Upper lobe of right lung (tissue), 1 donor: ENCODE measurements at regions not wholly inside any gene's neighbourhood (a gene's known extent, or its start where the extent isn't known, plus 50 kb on each side); places are given as distances from the start of the nearest gene placed in this dataset.
"Not testable (repeated sequence)": the region's sequence is repeated elsewhere in the genome, so short reads cannot be mapped to it uniquely, and the experiment has no call there.

Source experiments
- ATAC-seq: fragments of 200-7000 bp; cut with Tn5 transposase; one replicate; pipeline ENCODE4 v1.9.1; 2020; ENCODE audit warnings: mild to moderate bottlenecking, moderate library complexity
- DNase-seq: peaks from one replicate; pipeline ENCODE4 v3.0.0-alpha.2; 2020
- H3K27ac ChIP-seq: fragments of 200-600 bp; one replicate; pipeline ENCODE4 v1.8.0; 2022
- H3K27me3 ChIP-seq: fragments of 200-600 bp; one replicate; pipeline ENCODE4 v1.8.0; 2022; ENCODE audit warnings: mild to moderate bottlenecking
- H3K36me3 ChIP-seq: fragments of 200-600 bp; one replicate; pipeline ENCODE4 v1.8.0; 2022
- H3K4me1 ChIP-seq: fragments of 200-600 bp; one replicate; pipeline ENCODE4 v1.8.0; 2022
- H3K4me3 ChIP-seq: fragments of 200-600 bp; one replicate; pipeline ENCODE4 v1.8.0; 2022; ENCODE audit warnings: mild to moderate bottlenecking
- H3K9me3 ChIP-seq: fragments of 200-600 bp; one replicate; pipeline ENCODE4 v1.8.0; 2022
- intact Hi-C: fragments of 100-400 bp; cut with DNase I; formaldehyde crosslinking; loops from one replicate; pipeline ENCODE4 v1.11.0; 2022
- TF ChIP-seq, protein P1 (sequence below): fragments of 200-600 bp; IDR thresholded peaks from one replicate; pipeline ENCODE4 v1.8.0; 2022; ENCODE audit warnings: antibody characterized with exemption
- donor health status: DM: no; HTN: yes; CAD: no; lungs with severe emphysema.

DNA sequence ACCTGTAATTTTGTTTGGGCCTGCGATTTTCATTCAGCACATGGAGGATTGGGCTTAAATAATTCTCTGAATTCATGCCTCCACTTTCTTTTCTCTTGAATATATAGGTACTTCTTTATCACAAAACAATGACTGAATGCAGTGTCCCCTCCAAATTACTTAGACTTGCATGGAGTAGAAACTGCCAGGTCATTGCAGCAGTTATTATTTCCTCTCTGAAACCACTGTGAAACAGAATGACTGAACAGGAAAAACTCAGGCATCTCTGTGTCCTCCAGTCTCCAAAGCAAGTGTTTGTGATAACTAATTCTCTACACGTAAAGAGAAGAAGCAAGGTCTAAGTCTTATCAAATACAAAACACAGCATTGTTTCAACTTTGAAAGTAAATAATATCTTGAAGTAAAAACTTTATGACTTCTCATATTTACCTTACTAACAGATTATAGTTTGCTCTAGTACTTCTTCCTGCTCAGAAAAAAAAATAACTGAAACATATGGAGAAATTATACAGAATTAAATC is 144.5 kb upstream of the DIAPH2 start:
- ATAC-seq: no peak
- TF ChIP-seq, protein P1, sequence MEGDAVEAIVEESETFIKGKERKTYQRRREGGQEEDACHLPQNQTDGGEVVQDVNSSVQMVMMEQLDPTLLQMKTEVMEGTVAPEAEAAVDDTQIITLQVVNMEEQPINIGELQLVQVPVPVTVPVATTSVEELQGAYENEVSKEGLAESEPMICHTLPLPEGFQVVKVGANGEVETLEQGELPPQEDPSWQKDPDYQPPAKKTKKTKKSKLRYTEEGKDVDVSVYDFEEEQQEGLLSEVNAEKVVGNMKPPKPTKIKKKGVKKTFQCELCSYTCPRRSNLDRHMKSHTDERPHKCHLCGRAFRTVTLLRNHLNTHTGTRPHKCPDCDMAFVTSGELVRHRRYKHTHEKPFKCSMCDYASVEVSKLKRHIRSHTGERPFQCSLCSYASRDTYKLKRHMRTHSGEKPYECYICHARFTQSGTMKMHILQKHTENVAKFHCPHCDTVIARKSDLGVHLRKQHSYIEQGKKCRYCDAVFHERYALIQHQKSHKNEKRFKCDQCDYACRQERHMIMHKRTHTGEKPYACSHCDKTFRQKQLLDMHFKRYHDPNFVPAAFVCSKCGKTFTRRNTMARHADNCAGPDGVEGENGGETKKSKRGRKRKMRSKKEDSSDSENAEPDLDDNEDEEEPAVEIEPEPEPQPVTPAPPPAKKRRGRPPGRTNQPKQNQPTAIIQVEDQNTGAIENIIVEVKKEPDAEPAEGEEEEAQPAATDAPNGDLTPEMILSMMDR: no peak

DNA sequence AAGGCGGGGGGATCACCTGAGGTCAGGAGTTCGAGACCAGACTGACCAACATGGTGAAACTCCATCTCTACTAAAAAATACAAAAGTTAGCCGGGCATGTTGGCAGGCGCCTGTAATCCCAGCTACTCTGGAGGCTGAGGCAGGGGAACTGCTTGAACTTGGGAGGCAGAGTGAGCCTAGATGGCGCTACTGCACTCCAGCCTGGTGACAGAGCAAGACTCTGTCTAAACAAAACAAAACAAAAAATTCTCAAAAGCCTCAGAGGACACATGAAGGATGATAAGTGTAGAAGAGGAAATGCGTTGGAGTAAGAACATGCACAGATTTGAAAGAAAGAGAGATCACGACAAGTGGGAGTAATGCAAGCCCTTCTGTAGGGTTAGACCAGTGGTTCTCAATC is 138.4 kb upstream of the DIAPH2 start:
- ATAC-seq, H3K4me1 ChIP-seq: not testable (repeated sequence)
- TF ChIP-seq, protein P1: peak; percentile 7

More for the DNA sequence above, 144.5 kb upstream of the DIAPH2 start:
- intact Hi-C loops: no loop called here
- no peaks in the 10 kb centered on the region for H3K27me3 ChIP-seq
- H3K27ac ChIP-seq: no peak overlapping the region
- no peaks in the 10 kb centered on the region for H3K4me1 ChIP-seq
- H3K36me3 ChIP-seq: no peaks in the 10 kb centered on the region
- H3K4me3 ChIP-seq: no peak overlapping the region
- no peak for DNase-seq
- no peaks in the 10 kb centered on the region for H3K9me3 ChIP-seq

DNA sequence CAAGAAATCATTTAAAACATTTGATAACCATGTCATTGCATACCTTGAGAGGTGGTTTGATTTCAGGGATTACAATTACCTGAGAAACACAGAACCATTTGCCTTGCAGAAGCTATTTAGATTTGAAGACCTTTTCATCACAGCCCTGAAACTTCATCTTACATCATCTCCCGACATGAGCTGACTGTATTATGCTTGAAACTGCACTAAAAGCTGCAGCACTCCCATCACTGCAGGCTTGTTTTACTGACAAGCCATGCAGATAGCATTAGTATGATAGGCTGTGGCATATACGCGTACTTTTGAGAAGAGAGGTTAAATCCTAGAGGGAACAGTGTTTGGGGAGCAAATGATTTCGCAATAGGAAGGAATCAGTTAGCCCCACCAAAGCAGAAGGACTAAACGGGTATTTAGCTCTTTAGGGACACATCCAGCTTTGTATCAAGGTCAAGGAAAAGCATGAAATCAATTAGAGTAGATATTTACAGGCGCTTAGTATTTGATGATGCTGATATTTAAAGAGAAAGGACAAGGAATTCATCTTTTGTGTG is 133.2 kb upstream of the DIAPH2 start:
- Histone ChIP-seq H3K4me1 (no peaks in the 10 kb centered on the region), H3K9me3 (no peaks in the 10 kb centered on the region), H3K36me3 (no peaks in the 10 kb centered on the region), H3K27ac (no peak overlapping the region), H3K27me3 (no peaks in the 10 kb centered on the region), H3K4me3 (no peak overlapping the region)
- DNase-seq: no peak
- TF ChIP-seq, protein P1: no peak
- no peak for ATAC-seq
- intact Hi-C loops: no loop called here

More for the DNA sequence above, 138.4 kb upstream of the DIAPH2 start:
- H3K4me3 ChIP-seq, H3K9me3 ChIP-seq, H3K36me3 ChIP-seq, DNase-seq, intact Hi-C loops, H3K27me3 ChIP-seq, H3K27ac ChIP-seq: not testable (repeated sequence)

DNA sequence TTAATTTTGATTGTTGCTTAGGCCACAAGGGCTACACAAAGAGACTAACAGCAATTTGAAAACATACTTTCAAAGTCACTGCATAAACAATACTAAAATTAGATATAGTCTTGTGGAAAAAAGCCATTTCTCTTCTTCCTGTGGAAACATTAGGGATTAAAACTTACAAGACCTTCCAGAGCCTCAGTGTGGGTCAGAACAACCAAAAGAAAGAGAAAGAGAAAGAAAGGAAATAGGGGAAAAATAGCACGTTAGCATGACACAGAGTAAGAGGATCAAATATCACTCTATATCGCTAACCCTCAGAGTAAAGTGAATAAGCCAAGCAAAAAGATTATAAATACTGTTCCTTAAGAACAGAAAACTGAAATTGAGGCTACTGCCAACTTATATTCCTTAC is 127.8 kb upstream of the DIAPH2 start:
- ATAC-seq (no peak), DNase-seq (no peak)
- intact Hi-C loops: no loop called here
- no peaks in the 10 kb centered on the region for H3K4me1 ChIP-seq
- no peaks in the 10 kb centered on the region for H3K9me3 ChIP-seq
- peak overlapping the region; percentile 24 for H3K27ac ChIP-seq
- TF ChIP-seq, protein P1: no peak
- H3K4me3 ChIP-seq: no peak overlapping the region
- H3K36me3 ChIP-seq: no peaks in the 10 kb centered on the region
- no peaks in the 10 kb centered on the region for H3K27me3 ChIP-seq

DNA sequence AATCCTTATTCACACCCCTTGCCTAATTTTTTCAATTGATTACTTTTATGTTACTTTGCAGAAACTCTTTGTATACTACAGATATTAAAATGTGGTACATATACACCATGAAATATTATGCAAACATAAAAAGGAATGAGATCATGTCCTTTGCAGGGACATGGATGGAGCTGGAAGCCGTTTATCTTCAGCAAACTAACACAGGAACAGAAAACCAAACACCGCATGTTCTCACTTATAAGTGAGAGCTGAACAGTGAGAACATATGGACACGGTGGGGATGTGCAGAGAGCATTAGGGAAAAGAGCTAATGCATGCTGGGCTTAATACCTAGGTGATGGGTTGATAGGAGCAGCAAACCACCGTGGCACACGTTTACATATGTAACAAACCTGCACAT is 123.5 kb upstream of the DIAPH2 start:
- DNase-seq, ATAC-seq, H3K4me3 ChIP-seq, H3K4me1 ChIP-seq, H3K9me3 ChIP-seq, H3K36me3 ChIP-seq, intact Hi-C loops, H3K27ac ChIP-seq, H3K27me3 ChIP-seq: not testable (repeated sequence)

DNA sequence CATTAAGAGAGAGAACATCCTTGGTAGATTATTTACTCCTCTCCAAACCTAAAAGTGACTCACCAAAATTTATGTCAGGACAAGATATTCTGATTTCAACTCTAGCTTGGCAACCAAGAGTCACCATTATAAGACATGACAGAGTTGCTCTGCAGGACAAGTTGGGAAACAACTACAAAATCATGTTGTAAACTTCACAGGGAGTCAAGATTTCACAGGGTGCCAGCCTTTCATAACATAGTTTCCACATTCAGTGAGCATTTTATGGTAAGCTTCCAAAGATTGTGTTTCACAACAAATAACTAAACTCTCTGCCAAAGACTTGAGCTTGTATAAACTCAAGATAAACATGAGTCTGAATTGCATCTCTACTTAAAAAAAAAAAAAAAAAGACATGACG is 121.0 kb upstream of the DIAPH2 start:
- ATAC-seq (no peak), DNase-seq (no peak)

More for the DNA sequence above, 121.0 kb upstream of the DIAPH2 start:
- TF ChIP-seq, protein P1: no peak
- no peak overlapping the region for H3K27ac ChIP-seq
- no peaks in the 10 kb centered on the region for H3K36me3 ChIP-seq
- no peak overlapping the region for H3K4me3 ChIP-seq
- H3K4me1 ChIP-seq: no peaks in the 10 kb centered on the region
- H3K9me3 ChIP-seq: no peaks in the 10 kb centered on the region
- intact Hi-C loops: no loop called here
- no peaks in the 10 kb centered on the region for H3K27me3 ChIP-seq
